Superior temporal gyrus (tissue), 1 donor: ENCODE measurements at regions not wholly inside any gene's neighbourhood (a gene's known extent, or its start where the extent isn't known, plus 50 kb on each side); places are given as distances from the start of the nearest gene placed in this dataset.
"Not testable (repeated sequence)": the region's sequence is repeated elsewhere in the genome, so short reads cannot be mapped to it uniquely, and the experiment has no call there.

ENCODE experiments used
- DNase-seq: peaks from one replicate; pipeline ENCODE4 v3.0.0-alpha.2; 2016; ENCODE audit errors: extremely low spot score

- no peak for DNase-seq
Observed at GRCh38 chr3:103167850-103168249, 733.0 kb downstream of the ZPLD1 start.

- no peak for DNase-seq
Observed at GRCh38 chr3:103169289-103169688, 734.5 kb downstream of the ZPLD1 start.

- DNase-seq, result no peak
Observed at GRCh38 chr3:103170651-103171050, 735.8 kb downstream of the ZPLD1 start.

GRCh38 chr3:103173940-103174339 lies 739.1 kb downstream of the ZPLD1 start:
- no peak for DNase-seq

- no peak for DNase-seq
Observed at GRCh38 chr3:103181160-103181559, 746.3 kb downstream of the ZPLD1 start.

GRCh38 chr3:103184772-103185171 lies 750.0 kb downstream of the ZPLD1 start:
- no peak for DNase-seq

- peak; percentile 15 for DNase-seq
Observed at GRCh38 chr3:103189941-103190340, 755.1 kb downstream of the ZPLD1 start.

- no peak for DNase-seq
Observed at GRCh38 chr3:103195216-103195615, 760.4 kb downstream of the ZPLD1 start.

GRCh38 chr3:103203441-103203840 lies 768.6 kb downstream of the ZPLD1 start:
- no peak for DNase-seq

GRCh38 chr3:103210583-103210982 lies 775.8 kb downstream of the ZPLD1 start:
- no peak for DNase-seq

GRCh38 chr3:103218146-103218545 lies 783.3 kb downstream of the ZPLD1 start:
- no peak for DNase-seq

GRCh38 chr3:103218793-103219192 lies 784.0 kb downstream of the ZPLD1 start:
- DNase-seq, result no peak

- DNase-seq, result no peak
Observed at GRCh38 chr3:103227651-103228050, 792.8 kb downstream of the ZPLD1 start.

GRCh38 chr3:103247459-103247858 lies 812.6 kb downstream of the ZPLD1 start:
- DNase-seq, result no peak

GRCh38 chr3:103254827-103255226 lies 820.0 kb downstream of the ZPLD1 start:
- DNase-seq, result not testable (repeated sequence)

GRCh38 chr3:103269287-103269686 lies 834.5 kb downstream of the ZPLD1 start:
- no peak for DNase-seq

GRCh38 chr3:103271575-103271974 lies 836.8 kb downstream of the ZPLD1 start:
- DNase-seq, result no peak

- DNase-seq, result peak; percentile 45
Observed at GRCh38 chr3:103295974-103296570, 861.3 kb downstream of the ZPLD1 start.

GRCh38 chr3:103297502-103297901 lies 862.7 kb downstream of the ZPLD1 start:
- DNase-seq, result not testable (repeated sequence)

GRCh38 chr3:103306104-103306503 lies 871.3 kb downstream of the ZPLD1 start:
- DNase-seq, result no peak

GRCh38 chr3:103308921-103309320 lies 874.1 kb downstream of the ZPLD1 start:
- no peak for DNase-seq

GRCh38 chr3:103319912-103320311 lies 885.1 kb downstream of the ZPLD1 start:
- DNase-seq, result no peak

GRCh38 chr3:103337179-103337845 lies 902.5 kb downstream of the ZPLD1 start:
- no peak for DNase-seq
